Left kidney (tissue), 1 donor: ENCODE measurements at regions not wholly inside any gene's neighbourhood (a gene's known extent, or its start where the extent isn't known, plus 50 kb on each side); places are given as distances from the start of the nearest gene placed in this dataset.
"Not testable (repeated sequence)": the region's sequence is repeated elsewhere in the genome, so short reads cannot be mapped to it uniquely, and the experiment has no call there.

Experiments used
- DNase-seq: peaks from one replicate; pipeline ENCODE4 v3.0.0-alpha.2; 2013

DNA sequence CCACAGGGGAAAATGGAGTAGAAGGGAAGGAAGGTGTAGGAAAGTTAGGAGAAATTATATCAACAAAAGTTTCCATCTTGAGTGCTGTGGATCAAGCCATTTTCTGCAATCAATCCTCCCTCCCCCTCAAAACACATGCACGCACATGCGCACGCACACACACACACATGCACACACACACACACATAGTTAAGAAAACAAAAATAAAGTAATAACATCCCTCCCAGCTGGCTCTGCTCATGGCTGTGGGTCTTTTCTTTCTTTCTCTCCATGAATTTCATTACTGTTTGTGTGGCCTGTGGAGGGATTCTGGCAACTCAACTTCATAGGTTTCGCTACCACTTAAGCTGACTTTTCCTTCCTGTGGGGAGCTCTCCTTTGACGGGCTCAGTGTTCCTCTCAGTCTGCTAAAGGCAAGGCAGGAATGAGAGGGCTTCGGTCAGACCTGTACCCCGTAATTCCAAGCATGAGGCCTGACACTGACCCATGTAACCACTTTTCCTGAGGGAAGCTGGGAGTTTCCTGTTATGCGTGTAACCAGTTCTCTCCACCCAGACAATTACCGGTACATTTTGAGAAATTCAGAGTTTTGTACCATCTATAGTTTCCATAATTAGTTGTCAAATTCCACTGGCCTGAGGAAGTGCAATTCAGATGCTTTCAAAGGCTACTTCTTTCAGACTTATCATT lies 79.8 kb downstream of the ZNF92 start:
- DNase-seq: no peak

DNA sequence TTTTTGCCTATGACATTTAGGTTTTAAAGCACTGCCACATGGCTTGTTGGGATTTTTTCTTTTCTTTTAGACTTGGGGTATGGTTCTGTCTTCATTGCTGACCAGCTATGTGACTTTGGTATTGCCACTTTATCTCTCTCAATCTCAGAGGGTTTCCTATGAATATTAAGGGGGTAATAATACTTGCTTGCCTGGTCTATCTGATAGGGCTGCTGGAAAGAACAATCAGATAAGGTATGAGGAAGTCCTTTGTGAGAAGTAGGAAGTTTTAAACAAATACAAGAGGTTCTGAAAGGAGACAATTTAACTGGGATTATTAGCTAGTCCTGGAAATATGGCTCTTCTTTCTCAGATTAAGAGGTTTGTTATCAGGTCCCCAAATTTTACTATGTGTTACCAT lies 80.8 kb downstream of the ZNF92 start:
- DNase-seq: no peak

DNA sequence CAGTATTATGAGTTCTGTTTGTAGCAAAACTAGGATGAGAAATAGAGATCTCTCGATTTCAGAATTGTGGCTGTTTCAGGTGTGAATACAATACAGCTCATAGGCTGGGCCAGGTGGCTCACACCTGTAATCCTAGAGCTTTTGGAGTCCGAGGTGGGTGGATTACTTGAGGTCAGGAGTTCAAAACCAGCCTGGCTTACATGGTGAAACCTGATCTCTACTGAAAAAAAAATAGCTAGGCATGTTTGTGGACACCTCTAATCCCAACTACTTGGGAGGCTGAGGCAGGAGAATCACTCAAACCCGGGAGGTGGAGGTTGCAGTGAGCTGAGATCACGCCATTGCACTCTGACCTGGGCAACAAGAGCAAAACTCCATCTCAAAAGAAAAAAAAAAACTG lies 81.4 kb downstream of the ZNF92 start:
- DNase-seq: not testable (repeated sequence)

DNA sequence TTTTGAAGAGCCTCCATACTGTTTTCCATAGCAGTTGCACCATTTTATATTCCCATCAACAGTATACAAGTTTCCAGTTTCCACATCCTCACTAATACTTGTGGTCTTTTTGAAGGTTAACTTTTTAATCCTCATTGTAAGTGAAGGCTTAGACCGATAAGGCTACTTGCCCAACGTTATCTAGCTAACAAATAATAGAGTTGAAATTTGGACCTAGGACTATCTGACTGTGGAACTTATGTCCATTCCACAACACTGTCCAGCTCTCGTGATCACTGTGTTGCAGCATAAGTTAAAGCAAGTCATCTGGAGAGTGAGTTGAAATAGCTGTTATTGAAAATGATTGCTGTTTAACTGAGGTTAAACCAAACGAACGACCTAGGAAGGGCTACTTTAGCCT lies 84.0 kb downstream of the ZNF92 start:
- DNase-seq: no peak

DNA sequence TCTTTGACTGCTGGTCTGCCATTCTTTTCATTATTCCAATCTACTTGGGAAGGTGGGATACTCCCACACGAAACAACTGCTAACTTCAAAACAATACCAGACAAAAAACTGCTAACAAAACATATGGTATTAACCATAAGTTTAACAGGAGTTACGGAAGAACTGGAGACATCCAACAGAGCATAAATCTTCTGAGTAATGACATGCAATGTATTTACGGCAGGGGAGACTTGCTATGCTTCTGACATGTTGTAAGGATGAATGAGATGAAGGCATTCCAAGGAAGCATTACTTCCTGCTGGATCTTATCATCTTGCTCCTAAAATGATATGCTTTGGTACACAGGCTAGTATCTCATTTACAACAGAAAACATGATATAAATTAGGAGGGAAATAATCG lies 85.8 kb downstream of the ZNF92 start:
- DNase-seq: no peak

DNA sequence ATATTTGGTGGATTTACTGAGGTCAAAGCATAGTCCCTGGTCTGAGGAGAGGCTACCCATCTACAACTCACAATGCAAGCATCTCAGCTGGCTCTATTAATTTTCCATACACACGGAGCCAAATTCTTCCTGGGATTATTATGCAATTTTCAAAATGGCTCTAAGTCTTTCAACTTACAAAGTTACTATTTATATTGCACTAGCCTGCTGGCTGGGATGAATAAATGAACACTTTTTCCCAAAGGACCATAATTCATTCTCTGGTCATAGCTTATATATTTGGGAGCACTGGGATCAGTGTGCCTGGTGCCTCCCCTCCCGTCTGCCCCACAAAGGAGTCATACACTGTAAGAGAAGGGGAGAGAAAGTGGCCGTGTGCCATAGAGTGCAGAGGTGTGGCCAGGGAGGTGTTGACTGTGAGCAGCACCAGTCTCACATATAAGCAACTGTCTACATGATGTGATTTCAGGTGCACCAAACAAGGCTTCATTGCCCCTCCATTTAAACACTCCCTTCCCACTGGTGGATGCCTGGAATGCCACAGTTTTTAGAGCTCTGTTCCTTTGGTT lies 88.6 kb downstream of the ZNF92 start:
- no peak for DNase-seq

DNA sequence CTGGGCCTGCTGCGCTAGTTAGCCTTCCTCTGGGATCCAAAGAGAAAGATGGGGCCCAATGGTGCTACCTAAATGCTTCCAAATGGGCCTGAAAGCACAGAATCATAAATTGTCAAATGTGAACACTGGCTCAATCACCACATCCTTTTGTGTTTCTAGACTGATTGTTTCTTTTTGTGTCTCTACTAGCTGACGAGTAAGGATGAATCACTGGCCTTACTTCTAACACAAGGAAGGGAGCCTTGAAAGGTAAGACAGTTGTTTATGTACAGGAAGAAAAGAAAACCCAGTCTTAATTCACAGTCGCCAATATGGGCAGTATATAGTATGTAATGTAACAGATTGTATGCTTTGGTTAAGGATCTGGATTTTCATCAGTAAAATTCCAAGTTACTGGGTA lies 89.5 kb downstream of the ZNF92 start:
- DNase-seq: no peak

DNA sequence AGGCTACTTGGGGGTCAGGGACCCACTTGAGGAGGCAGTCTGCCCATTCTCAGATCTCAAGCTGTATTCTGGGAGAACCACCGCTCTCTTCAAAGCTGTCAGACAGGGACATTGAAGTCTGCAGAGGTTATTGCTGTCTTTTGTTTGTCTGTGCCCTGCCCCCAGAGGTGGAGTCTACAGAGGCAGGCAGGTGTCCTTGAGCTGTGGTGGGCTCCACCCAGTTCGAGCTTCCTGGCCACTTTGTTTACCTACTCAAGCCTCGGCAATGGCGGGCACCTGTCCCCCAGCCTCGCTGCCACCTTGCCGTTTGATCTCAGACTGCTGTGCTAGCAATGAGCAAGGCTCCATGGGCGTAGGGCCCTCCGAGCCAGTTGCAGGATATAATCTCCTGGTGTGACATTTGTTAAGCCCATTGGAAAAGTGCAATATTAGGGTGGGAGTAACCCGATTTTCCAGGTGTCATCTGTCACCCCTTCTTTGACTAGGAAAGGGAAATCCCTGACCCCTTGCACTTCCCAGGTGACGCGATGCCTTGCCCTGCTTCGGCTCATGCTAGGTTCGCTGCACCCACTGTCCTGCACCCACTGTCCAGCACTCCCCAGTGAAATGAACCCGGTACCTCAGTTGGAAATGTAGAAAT lies 96.4 kb downstream of the ZNF92 start:
- not testable (repeated sequence) for DNase-seq

DNA sequence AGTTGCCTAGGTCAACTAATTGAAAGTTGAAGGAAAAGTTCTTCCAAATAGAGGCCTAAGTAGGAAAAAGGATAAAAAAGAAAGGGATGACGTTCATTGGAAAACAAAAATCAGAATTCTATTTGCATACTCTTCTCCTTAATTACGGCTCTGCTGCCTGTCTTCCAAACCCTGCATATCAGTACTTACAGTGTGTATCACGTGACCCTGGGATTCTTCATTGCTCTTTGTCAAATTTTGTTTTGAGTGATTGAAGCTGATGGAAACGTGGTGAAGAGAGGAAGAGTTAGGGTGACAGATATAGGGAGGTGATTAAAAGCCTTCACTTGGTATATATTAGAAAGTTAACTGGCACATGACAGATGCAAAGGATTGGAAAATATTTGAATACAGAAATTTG lies 97.9 kb downstream of the ZNF92 start:
- no peak for DNase-seq

DNA sequence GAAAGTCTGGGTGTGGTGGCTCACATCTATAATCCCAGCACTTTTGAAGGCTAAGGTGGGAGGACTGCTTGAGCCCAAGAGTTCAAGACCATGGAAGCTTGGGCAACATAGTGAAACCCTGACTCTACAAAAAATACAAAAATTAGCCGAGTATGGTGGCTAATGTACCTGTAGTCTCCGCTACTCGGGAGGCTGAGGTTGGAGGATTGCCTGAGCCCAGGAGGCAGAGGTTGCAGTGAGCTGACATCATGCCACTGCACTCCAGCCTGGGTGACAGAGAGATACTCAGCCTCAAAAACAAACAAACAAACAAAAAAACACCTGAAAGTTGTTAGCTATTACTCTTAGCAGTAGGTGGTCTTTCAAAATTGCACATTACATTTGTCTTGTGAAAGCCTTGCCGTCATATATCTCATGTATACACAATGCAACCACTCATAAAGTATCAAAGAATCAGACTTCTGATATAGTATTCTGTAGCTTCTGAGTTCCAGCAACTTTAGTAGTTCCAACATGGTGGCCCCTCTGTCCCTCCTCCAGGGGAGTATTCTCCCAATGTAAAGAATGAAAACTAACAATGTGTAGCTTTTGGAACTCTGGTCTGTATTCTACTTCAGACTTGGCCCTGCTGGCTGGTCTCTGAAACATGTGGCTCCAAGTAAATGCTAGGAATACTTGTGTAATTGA lies 101.5 kb downstream of the ZNF92 start:
- DNase-seq: no peak

DNA sequence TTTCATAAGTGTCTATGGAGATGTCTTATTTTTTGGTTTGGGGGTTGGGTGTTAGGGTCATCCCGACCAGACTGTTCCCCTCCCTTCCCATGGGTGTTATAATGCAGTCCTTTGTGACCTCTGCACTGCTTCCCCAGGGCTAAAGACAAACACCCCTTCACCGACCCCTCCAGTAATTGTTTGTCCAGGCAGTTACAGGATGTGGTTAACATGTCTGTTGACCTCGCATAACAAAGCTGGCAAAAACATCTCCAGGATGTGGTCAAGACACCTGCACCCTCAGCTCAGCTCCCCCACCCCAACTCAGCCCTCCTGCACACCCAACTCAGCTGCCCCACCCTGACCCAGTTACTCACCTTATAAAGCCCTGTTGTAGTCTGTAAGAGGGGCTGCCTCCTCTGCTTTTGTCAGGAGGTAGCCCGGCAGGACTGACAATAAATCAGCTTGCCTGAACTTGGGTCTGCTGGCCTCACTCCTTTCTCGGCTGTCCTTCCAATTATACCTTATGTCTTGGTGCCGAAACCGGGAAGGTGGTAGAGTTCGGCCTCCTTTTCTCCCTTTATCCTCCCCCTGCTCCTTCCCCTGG lies 102.2 kb downstream of the ZNF92 start:
- no peak for DNase-seq

DNA sequence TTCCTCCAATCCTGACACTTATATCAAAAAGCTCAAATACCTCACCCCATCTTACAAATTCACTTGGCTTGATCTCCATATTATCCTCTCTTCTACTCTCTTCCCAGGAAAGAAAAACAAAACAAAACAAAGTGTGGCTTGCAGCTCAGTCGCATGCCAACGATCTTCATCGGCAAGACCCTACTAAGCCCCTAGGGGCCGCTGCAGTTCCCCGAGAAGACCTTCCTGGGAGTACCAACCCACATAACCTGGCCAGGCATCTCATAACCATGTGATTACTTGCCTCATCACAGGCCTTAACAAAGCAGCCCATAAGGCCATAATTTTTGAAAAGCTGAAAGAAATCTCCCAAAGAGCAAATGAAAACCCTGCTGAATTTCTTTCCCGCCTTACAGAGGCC lies 103.7 kb downstream of the ZNF92 start:
- no peak for DNase-seq

DNA sequence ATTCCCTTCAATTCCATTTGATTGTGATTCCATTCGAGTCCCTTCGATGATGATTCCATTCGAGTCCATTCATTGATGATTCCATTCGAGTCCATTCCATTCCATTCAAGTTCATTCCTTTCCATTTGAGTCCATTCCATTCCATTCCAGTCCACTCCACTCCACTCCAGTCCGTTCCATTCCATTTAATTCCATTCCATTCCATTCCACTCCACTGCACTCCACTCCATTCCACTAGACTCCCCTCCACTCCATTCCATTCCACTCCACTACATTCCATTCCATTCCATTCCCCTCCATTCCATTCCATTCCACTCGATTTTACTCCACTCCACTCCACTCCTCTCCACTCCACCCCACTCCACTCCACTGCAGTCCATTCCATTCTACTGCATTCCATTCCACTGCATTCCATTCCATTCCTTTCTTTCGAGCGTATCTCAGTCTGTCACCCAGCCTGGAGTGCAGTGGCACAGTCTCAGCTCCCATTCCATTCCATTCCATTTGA lies 115.7 kb downstream of the ZNF92 start:
- no peak for DNase-seq

DNA sequence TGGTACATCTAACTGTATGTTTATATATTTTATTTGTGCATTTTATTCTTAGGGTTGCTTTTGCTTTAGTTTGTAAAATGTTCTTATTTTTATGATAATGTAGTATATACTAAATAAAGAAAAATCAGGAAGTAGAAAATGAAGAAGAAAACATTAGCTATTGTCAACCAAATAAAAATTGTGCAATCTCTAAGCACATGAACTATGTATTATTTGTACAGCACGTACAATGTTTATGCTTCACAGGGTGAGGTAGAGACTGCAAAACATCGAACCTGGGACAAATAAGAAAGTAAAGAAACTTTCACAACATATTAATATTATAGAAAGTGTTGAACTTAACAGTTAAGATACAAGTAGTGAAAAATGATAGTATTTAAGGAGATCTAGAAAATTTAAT lies 123.0 kb downstream of the ZNF92 start:
- not testable (repeated sequence) for DNase-seq

DNA sequence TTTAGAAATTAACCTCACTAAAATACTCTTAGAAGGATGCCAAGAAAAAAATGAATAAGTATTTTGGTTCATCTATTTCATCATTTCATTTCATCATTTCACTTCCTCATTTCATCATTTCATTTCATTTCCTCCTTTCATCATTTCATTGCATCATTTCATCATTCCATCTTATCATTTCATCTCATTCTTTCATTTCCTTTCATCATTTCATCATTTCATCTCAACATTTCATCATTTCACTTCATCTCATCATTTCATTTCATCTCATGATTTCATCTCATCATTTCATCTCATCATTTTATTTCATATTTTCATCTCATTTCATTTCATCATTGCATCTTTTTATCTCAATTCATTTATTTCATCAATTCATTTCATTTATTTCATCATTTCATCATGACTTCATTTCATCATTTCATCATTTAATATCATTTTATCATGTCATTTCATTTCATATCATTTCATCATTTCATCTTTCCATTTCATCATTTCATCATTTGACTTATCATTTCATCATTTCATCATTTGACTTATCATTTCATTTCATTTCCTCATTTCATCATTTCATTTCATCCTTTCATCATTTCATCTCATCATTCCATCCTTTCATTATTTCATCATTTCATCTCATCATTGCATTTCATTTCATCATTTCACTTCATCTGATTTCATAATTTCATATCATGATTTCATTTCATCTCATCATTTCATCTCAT lies 129.9 kb downstream of the ZNF92 start:
- no peak for DNase-seq

DNA sequence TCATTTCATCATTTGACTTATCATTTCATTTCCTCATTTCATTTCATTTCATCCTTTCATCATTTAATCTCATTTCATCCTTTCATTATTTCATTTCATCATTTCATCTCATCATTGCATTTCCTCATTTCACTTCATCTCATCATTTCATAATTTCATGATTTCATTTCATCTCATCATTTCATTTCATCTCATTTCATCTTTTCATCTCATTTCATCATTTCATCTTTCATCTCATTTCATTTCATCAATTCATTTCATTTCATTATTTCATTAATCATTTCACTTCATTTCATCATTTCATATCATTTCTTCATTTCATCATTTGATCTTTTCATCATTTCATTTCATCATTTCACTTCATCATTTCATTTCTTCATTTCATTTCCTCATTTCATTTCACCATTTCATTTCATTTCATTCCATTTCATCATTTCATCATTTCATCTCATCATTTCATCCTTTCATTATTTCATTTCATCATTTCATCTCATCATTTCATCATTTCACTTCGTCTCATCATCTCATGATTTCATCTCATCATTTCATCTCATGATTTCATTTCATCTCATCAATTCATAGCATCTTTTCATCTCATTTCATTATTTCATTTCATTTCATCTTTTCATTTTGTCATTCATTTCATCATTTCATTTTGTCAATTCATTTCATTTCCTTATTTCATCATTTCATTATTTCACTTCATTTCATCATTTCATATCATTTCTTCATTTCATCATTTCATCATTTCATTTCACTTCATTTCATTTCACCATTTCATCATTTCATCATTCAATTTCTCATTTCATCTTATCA lies 131.1 kb downstream of the ZNF92 start:
- not testable (repeated sequence) for DNase-seq

DNA sequence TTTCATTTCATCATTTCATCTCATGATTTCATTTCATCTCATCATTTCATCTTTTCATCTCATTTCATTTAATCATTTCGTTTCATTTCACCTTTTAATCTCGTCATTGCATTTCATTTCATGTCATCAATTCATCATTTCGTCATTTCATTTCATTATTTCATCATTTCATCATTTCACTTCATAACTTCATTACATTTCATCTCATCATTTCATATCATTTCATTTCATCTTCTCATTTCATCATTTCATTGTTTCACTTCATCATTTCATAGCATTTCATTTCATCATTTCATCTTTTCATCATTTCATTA lies 131.6 kb downstream of the ZNF92 start:
- not testable (repeated sequence) for DNase-seq

DNA sequence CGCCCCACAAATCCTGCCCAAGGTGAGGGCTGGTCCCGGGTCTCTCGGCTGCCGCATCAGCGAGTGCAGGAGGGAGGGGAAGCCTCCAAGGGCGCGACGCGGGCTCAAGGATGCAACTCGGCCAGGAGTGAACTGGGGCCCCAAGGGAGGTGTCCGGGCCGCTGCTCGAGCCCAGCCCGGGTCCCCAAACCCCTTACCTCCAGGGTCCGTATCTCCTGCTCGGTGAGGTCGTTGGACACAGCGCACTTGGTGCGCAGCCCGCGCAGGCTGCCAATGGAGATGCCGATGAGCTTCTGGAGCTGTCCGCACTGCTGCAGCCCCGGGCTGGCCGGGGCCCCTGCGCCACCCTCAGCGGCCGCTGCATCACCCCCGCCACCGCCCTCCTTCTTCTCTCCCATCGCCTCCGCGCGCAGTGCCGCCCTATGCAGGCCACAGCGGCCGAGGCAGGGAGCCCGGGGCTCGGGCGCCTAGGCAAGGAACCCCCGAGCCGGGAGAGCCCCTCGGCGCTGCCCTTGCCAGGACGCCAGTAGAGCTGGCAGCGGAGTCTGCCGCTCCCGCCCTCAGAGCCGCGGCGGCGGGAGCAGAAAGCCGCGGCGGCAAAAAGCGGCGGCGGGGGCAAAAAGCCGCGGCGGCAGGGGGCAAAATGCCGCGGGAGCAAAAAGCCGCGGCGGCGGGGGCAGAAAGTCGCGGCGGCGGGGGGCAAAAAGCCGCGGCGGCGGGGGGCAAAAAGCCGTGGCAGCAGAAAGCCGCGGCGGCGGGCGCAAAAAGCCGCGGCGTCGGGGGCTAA lies 135.1 kb downstream of the ZNF92 start:
- not testable (repeated sequence) for DNase-seq

DNA sequence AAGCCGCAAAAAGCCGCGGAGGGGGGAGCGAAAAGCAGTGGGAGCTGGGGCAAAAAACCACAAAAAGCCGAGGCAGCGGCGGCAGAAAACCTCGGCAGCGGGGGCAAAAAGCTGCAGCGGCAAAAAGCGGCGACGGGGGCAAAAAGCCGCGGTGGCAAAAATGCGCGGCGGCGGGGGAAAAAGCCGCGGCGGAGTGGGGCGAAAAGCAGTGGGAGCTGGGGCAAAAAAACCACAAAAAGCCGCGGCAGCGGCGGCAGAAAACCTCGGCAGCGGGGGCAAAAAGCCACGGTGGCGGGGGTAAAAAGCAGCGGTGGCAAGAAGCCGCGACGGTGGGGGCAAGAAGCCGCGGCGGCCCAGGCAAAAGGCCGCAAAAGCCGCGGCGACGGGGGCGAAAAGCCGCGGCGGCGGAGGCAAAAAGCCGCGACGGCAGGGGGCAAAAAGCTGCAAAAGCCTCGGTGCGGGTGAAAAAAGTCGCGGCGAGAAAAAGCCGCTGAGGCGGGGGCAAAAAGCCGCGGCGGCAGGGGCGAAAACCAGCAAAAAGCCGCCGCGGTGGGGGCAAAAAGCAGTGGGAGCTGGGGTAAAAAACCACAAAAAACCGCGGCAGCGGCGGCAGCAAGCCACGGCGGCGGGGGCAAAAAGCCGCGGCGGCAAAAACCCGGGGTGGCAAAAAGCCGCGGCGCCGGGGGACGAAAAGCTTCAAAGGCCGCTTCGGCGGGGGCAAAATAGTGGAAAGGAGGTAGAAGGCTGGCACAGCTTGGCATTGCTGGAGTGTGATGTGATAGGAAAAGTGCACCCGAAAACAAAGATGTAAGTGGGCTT lies 135.9 kb downstream of the ZNF92 start:
- DNase-seq: no peak

DNA sequence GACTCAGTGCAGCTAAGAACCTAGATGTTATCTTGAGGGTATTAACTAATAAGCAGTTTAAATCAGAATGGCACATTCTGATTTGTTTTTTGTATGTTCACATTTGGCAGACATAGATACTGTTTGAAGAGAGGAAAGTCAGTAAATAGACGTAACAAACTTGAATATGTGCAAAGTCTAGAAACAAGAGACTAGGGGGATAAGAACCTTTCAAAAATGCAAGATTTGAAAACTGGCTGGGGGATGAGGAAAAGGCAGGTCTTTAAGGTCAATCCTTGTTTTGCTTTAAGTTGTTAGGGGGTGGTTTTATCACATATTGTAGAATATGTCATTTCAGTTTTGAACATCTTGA lies 136.5 kb downstream of the ZNF92 start:
- not testable (repeated sequence) for DNase-seq
